Stimulated activated CD8-positive, alpha-beta memory T cell treated with anti-CD3 and anti-CD28 coated beads, Interleukin-12 subunit alpha, Interleukin-12 subunit beta, amount 100 ng/mL, for 24 hours (primary cell): ENCODE measurements at regions not wholly inside any gene's neighbourhood (a gene's known extent, or its start where the extent isn't known, plus 50 kb on each side); places are given as distances from the start of the nearest gene placed in this dataset.
"Not testable (repeated sequence)": the region's sequence is repeated elsewhere in the genome, so short reads cannot be mapped to it uniquely, and the experiment has no call there.

Source experiments
- DNase-seq: peaks from one replicate; pipeline ENCODE4 v3.0.0-alpha.2; 2020; ENCODE audit errors: extremely low read depth

DNA sequence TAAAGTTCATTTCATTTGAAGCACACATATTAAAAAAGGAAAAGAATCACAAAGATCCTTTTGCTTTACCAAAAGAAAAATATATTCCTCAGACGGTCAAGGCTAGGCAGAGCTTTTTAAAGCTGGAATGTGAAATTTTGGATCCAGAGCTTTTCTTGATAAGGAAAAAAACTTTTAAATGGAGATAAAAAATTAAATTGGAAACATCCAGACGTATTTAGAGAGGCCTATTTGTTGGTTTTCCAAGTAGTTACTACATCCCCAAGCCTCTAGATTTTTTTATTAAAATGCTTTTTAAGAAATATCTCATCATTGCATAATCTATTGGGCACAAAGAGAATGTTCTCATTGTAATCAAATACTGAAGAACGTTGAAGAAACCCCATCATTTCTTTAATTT, 385.7 kb upstream of the CITED2 start:
- no peak for DNase-seq

DNA sequence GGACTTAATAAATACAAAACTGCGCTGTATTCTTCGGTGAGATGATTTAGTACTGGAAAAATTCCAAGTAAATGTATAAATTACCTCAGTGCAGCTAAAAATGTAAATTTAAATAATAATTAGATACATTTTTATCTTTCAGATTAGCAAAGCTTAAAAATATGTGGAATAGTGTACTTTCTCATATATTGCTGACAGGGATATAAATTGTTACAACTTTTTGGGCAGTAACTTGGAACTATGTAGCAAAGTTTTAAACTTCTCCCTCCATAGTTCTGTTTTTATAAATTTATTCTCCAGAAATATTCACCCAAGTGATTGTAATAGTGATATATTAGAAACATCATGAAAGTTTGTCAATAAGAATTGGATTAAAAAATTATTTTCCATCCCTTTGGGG, 384.6 kb upstream of the CITED2 start:
- DNase-seq, result no peak

DNA sequence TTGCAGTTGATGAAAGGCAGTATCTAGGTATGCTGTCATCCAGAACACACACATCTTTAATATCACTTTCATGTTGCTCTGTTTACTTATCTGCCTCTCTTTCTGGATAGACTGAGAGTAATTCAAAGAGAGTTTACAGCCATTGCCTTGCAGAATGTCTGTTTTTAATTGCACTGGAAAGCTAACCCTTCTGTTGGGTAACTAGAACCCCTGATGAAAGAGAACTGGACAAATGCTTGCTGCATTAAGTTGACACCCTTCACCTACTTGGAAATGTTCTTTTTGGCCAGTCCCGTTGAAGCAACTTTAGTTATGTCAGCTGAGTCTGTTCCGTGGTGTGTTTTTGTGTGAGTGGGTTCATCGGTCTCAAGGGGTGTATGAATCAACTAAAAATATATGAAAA, 383.8 kb upstream of the CITED2 start:
- no peak for DNase-seq

DNA sequence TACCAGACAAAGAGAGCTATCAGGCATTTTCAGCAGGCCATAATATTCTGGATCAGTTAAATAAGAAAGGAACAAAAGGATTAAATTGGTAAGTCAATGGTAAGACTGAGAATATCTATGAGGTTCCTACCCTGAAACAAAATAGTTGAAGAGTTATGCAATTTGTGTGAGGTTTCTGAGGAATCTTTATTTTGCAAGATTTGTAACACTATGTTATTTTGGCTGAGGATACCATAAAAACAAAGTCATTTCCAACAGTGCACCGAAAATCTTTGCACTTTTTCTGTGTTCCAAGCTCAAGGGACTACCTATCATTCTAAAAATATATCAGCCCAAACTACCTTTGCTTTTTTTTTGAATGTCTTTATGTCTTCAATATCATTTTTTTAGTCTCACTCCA, 383.3 kb upstream of the CITED2 start:
- no peak for DNase-seq

DNA sequence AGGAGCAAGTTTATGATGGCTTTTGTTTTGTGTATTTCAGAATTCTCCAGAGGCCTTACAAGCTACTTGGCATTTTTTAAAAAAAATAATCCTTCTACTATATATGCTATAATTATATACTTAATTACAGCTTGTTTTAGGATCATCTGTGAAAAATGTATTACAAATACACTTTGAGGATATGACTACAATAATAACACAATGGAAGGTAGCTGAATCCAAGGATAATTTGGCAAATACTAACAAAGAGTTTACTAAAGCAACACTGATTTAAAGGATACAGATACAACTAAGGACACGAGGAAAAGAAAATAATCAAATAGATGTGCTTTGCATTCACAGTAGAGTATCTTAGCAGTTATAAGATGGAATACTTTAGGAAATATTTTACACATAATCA, 381.9 kb upstream of the CITED2 start:
- DNase-seq, result no peak

DNA sequence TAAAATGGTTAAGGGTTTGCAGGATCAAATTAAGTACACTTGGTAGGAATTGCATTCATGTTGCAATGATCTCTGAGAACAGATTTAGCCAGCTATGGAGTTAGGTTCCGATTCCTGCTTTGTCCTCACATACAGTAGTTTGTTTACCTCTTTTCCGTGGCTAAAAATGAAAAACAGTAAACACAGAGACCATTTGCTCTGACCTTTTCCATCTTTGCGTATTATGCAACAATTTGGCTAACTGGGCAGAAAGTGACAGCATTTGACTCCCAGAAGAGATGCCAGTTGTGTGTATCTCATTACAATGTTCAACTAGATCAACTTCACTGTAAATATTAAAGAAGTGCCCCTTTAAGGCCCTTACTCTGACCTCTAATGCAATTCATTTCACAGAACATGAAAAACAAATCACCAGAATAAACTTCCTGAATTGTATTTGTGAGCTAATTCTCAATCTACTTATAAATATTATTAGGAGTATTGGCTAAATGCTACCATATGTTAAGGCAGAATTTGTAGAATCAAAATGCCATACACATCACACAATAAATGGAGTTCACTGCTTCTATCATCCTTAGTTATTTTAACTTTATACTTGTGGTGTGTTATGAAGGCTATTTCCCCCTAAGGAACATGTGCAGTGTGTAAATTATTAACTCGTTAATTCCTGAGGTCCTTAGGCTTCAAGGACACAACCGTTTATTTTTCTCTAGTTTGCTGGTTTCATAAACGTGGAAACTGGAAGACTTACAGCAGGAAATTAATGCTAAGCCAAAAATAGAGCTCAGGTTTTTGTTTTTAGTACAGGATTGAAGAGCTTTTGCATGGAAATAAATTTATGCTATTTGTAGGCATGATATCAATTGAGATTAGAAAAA, 380.7 kb upstream of the CITED2 start:
- no peak for DNase-seq

DNA sequence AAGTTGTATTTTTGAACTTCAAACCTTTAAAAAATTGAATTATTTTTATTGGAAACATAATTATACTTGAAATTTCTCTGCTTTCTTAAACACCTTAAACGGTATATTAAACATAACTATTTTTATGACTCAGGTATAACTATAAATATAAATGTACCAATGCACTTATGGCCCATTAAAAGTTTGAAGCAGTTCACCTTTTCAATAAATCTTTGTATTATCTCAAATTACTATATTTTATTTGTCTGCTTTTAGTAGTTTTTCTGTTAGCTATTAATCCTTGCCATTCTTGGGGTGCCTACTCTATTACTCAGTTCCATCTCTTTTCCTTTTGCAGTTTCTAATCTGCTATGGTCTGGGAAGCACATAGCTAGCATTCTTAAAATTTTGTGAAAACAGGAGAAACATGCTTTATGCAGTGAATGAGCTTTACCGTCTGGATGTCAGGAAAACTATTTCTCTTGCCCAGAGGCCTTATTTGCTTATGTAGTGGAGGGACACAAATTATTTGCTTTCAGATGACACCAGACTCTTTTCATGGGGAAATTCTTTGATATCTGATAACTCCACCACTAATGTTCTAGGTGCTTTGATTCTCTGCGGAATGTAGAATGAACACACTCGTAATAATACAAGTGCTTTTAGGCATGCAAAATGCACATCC, 378.9 kb upstream of the CITED2 start:
- DNase-seq, result no peak

DNA sequence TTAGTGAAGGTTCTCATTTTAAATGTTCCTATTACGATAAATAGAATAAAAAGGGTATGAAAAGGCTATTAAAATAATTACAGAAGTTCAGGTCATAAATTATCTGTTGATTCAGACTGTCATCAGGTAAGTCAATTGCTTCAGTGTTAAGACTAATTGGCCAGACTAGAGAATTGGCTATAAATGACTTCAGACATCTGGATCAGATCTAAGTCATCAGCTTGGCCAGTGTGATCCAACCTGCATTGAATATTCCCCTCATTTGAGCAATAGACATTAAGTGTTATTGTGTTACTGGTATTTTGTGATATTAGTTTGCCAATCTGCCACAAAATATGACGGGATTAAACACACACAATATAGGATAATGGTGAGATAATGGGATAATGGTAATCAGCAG, 377.6 kb upstream of the CITED2 start:
- no peak for DNase-seq

DNA sequence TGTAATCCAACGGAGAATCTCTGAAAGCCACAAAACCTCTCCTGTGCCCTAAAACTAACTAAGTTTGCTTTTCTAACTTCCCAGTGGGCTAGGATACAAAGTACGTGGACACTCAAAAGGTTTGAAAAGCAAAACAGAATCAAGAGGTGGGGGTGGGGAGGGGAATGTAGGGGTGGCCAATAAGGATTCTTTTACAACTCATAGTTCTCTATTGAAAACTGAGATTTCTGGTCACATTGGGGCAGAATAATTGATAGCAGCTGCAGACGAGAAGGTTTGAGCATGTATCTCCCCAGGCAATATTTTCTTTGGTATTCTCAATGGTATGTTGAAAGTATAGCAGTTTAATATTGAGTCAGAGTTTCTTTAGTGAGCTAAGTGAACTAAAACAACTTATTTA, 376.7 kb upstream of the CITED2 start:
- DNase-seq, result no peak

DNA sequence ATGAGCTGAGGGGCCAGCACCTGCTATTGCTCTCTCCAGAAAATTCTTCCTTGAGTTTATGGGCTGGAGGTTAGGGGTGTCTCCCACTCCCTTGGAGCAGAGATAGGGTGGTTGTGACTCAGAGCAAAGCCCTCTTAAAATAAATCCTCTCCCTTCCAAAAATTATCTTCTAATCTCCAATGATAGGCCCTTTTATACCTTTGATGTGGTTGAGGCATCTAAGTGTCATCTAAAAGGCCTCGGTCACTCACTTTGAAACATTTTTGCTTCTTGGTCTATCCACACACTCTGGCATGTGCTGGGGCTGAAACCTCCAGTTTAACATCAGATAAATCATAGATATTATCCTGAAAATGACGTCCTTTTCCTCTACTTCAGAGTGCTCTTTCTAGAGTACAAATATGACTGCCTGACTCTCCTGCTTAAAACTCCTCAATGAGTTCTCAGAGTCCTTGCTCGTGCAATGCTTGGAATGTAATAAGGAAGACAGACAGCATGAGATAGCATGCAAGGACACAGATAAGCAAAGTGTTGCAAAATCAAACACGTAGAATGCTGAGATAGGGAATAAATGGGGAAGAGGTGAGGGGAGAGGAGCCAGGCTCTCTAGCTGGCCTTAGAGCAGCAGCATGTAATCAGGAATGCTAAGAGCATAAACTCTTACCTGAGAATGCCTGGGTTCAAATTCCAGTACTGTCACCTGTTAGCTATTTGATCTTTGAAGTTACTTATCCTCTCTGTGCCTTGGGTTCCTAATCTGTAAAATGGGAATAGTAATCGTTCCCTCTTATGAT, 374.1 kb upstream of the CITED2 start:
- DNase-seq, result no peak

DNA sequence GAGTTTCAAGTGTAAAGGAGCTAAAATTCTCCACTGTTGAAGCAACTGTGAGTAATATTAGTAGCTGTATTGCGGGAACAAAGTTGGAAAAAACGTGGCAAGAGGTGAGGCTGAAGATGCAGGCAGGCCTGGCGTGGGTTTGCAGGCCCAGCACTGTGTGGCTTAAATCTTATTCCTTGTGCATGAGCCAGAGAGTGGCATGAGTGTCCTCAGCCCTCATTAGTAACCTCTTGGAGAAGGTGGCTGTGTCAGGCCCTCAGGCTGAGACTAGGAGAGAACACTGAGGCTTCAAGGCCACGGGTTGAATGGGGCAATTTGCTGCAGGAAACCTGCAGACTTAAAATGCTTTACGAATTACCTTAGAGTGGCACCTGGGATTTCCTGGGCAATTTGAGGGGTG, 372.7 kb upstream of the CITED2 start:
- DNase-seq, result no peak

DNA sequence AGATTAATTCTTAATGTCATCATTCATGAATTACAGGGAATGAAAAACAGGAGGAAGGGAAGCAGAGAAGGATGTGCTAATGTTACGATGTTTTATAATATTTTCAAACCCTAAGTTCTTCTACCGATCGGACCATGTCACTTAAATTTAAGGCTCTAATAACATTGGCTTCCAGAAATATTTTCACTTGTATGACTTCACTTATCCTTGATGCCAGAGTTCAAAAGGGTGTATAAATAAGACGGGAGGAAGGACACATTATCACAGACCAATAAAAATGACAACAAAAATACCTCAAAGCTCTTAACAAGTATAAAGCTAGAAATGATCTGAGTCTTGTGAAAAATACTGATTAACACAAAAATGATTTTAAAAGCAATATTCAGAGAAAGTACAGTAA, 370.4 kb upstream of the CITED2 start:
- DNase-seq, result no peak

DNA sequence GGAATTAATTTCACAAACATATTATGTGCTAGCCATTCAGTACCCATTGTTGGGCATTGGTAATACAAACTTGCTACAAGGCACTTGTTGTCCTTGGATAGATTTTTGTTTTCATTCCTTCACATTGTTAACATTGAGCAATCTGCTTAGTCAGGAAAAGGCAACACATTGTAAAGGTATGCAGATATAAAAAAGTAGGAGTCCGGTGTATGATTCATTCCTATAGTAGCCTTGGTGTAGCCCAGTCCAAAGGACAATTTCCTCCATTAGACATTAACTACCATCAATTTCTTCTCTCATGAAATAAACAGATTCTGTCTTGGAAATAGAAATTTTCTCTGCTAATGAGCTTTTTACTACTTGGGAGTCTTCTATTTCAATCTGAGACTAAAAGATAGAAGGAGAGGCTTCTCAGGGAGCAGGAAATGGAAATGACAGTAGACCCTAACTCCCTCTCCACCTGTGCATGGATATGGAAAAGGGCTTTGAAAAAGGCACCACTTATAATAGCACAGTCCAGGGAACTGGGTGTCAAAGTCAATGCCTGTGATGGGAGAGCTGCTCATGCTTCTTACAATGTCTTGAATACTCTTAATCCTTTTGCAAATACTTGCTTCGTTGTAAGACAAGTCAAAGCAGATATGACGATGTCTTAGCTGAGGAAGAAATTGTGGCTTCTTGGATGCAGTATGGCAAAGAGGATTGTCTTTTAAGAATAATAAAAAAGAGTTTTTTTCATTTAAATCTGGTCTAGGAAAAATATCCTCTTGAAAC, 369.4 kb upstream of the CITED2 start:
- no peak for DNase-seq

DNA sequence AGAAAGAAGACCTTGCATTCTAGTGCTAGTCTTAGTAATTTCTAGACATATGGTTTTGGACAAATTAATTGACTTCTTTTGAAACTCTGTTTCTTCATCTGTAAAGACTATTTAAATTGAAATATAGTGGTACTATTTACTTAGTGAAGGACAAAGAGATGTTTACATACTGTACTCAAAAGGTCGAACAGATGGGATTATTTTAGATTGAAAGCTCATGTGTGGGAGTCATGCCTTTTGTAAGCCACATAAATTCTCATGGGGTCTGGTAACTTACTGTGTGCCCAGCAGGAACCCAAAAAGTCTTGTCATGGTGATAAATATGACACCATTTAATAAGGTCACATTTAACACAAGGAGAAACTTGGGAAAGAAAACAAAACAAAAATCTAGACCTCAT, 368.2 kb upstream of the CITED2 start:
- DNase-seq, result no peak

DNA sequence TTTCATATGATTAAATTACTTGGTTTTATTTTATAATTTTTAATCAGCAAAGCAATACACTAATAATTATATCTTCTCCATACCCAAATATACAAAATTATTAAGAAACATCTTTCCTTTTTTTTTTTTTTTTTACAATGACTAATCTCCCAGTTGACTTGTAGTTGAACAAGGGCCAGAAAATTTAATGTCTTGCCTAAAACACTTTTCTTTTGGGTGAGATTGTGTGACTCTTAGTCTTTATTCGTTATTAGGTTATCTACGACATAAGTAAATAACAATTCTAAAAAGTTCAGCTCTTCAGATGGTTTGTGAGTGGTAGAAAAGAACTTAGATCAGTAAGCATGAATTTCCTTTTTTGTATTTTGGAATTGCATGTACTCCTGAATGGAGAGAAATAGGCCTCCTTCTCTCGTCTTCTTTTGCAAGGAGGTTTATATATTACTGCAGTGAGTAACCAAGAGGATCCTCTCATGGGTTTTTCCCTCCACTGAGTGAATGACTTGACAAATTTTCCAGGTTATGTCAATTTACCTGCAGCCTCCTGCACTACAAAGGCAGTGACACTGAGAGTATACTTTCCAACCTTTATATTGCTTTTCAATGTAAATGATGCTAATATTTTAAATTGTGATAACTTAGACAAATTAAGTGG, 364.5 kb upstream of the CITED2 start:
- no peak for DNase-seq

DNA sequence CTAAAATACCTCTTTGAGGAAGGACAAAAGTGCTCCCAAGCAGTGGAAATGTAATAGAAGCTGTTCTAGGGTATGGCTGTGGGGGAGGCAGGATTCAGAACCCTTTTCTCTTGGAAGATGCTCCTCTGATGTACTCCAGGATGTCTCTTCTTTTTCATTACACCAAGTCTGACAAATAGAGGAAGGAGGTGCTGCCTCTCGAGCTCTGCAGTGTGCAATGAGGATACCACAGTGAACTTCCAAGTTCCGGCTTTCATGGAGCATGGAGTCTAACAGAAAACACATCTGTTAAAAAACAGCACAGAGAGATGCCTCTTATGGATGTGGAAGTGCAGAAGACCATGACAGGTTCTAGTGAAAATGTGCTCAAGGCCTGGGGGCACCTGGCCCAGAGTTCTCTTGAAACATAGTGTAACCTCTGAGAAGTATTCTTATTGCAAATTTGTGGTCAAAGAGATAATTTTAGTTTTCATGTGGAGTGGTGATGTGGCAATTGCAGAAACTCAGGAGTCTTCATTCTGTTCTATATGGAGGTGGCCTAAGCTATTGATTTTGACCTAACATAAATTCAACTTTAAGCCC, 362.0 kb upstream of the CITED2 start:
- no peak for DNase-seq

DNA sequence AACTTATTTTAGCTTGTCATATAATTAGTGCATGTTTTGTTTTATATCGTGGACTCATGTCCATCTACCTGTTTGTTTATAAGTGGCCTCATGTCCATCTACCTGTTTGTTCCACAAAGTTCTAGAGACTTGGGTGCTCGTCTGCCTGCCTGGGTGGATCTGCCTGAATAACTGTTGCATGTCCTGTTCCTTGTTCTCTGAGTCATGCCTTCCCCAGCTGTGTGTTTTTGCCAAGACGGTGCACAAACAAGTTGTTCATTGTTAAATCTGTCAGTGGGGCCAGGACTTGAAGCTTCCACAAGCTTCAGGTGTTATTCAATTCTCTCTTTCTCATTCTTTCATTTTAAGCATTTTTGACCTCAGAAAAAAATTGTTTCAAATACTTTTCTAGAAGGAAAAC, 358.0 kb upstream of the CITED2 start:
- no peak for DNase-seq

DNA sequence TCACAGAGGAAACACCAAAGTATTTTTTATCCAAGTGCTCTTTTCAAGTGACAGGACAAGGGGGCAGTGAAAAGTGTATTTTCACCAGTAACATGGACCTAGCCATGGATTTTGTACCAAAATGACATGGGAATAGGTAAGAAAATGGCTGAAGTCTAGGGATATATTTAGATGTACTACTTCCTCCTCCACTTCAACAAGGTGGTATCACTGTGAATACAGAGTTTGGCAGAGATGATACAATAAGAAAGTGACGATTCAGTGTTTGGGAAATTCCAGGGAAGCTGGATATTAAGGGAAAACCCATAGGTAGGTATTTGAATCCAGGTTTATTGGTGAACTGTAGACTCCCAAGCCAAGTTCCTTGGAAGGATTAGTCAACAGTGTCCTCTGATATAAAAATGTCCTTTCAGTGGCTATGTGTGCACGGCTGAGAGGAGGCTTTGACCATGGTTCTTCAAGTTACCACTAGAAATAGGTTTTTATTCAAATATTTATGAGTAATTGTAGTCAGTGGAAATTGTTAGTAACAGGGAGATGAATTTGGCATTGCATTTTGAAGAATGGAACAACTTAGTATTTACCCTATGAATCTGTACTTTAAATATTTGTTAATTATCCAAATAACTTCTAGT, 356.0 kb upstream of the CITED2 start:
- no peak for DNase-seq

DNA sequence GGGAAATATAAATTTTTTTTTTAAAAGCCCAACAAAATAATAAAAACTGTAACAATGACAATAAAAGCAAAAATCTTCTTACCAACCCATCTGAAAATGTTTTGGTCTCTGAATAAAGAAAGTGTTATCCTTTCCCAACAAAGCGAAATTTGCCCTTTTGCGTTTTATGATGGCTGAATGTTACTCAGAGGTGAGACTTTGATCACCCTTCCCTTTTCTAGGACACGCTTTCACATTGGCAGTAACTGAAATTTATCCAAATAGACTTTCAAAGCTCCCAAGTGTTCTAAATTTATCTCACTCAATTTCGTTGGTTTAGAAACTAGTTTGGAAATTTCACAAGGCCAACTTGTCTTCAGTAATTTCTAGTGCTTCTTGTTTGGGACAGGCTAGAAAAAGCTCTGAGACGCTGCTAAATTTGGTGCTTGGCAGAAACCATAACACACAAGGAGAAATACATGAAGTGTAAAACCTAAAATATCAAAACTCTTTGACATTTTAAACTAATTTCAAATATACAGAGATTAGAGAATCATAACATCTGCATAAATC, 354.5 kb upstream of the CITED2 start:
- no peak for DNase-seq

DNA sequence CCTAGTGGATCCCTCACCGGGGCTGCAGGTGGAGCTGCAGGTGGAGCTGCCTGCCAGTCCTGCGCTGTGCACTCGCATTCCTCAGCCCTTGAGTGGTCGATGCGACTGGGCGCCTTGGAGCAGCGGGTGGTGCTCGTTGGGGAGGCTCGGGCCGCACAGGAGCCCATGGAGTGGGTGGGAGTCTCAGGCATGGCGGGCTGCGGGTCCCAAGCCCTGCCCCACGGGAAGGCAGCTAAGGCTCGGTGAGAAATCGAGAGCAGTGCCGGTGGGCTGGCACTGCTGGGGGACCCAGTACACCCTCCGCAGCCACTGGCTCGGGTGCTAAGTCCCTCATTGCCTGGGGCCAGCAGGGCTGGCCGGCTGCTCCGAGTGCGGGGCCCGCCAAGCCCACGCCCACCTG, 351.8 kb upstream of the CITED2 start:
- not testable (repeated sequence) for DNase-seq
